ENCODE measurements at regions not wholly inside any gene's neighbourhood (a gene's known extent, or its start where the extent isn't known, plus 50 kb on each side); places are given as distances from the start of the nearest gene placed in this dataset.

DNA sequence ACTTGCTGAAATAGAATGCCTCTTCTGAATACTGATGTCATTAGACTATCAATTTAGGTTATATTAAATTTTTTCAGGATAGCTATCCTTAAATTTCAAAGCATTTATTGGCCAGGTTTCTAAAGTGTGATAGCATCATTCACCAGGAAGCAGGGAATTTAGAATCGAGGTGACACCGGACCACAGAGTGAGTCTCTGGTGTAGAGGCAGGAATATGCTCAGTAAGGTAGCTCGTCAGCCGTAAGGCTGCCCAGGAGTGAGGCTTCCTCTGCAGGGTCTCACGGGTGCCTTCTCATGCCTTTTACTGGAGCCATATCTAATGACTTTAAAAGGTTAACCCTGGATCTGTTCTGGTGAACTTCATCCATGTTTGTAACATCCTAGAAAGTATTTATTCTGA is 170.8 kb upstream of the KLF14 start:
- peak overlapping the region; percentile 37 for H3K27ac ChIP-seq
- TF ChIP-seq, protein P1, sequence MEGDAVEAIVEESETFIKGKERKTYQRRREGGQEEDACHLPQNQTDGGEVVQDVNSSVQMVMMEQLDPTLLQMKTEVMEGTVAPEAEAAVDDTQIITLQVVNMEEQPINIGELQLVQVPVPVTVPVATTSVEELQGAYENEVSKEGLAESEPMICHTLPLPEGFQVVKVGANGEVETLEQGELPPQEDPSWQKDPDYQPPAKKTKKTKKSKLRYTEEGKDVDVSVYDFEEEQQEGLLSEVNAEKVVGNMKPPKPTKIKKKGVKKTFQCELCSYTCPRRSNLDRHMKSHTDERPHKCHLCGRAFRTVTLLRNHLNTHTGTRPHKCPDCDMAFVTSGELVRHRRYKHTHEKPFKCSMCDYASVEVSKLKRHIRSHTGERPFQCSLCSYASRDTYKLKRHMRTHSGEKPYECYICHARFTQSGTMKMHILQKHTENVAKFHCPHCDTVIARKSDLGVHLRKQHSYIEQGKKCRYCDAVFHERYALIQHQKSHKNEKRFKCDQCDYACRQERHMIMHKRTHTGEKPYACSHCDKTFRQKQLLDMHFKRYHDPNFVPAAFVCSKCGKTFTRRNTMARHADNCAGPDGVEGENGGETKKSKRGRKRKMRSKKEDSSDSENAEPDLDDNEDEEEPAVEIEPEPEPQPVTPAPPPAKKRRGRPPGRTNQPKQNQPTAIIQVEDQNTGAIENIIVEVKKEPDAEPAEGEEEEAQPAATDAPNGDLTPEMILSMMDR (conservative IDR thresholded peaks at IDR 0.05), result no peak

DNA sequence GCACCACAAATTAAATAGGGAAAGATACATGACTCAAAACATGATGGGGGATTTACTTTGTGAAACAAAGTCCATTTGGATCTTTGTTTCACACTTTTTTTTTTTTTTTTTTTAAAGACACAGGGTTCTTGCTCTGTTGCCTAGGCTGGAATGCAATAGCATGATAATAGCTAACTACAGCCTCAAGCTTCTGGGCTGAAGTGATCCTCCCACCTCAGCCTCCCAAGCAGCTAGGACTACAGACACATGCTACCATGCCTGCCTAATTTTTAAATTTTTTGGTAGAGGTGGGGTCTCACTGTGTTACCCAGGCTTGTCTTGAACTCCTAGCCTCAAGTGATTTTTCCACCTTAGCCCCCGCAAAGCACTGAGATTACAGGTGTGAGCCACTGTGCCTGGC is 172.6 kb upstream of the KLF14 start:
- TF ChIP-seq, protein P1 (conservative IDR thresholded peaks at IDR 0.05), result no peak
- peak overlapping the region; percentile 17 for H3K27ac ChIP-seq

- TF ChIP-seq, protein P1 (conservative IDR thresholded peaks at IDR 0.05), result no peak
- no peak overlapping the region for H3K27ac ChIP-seq
These were observed 173.4 kb upstream of the KLF14 start for GRCh38 chr7:130907439-130907838.

GRCh38 chr7:130908345-130909160 is 174.5 kb upstream of the KLF14 start:
- no peak overlapping the region for H3K27ac ChIP-seq
- TF ChIP-seq, protein P1 (conservative IDR thresholded peaks at IDR 0.05), result no peak

- TF ChIP-seq, protein P1 (conservative IDR thresholded peaks at IDR 0.05), result no peak
- no peak overlapping the region for H3K27ac ChIP-seq
These were observed 175.3 kb upstream of the KLF14 start for GRCh38 chr7:130909161-130909836.

DNA sequence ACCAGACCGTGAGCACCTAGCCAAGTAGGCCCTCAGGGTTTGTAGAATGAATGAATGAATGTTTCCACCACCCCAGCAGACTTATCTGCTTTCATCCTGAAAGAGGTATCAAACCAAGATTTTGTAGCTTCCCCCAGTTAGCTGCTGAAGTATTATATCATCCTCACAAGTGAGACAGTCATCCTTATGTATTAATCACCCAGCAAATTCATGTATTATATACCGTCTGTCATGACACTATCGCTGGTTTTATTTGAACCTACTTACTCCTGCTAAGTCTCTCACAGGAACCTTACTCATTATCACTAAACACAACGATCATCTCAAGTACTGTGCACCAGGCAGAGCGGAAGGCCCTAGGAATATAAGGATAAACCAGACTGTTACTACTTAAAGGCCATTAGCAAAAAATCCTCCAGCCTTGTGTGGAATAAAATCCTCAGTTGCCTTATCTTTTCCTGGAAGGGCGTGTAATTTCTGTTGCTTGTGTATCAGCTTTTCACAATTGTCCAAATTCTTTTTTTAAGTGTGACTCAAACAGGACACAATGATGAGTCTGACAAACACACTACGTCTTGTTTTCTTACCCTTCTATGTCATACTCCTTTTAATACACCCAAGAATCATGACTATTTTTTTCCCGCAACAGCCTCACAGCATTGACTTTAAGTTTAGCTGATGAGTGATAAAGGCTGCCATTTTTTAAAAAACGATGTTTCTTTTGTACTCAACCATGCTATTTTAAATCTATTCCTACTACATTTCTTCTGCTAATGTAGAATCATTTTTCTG is 176.1 kb upstream of the KLF14 start:
- TF ChIP-seq, protein P1 (conservative IDR thresholded peaks at IDR 0.05), result no peak
- H3K27ac ChIP-seq, result no peak overlapping the region
